GM19397 (cell line): ENCODE measurements at regions not wholly inside any gene's neighbourhood (a gene's known extent, or its start where the extent isn't known, plus 50 kb on each side); places are given as distances from the start of the nearest gene placed in this dataset.
"Not testable (repeated sequence)": the region's sequence is repeated elsewhere in the genome, so short reads cannot be mapped to it uniquely, and the experiment has no call there.

Source experiments
- ATAC-seq: cut with Tn5 transposase; IDR thresholded peaks from one replicate; pipeline ENCODE4 v1.9.1; 2021; ENCODE audit warnings: mild to moderate bottlenecking, moderate library complexity; ENCODE audit not compliant: unreplicated experiment

DNA sequence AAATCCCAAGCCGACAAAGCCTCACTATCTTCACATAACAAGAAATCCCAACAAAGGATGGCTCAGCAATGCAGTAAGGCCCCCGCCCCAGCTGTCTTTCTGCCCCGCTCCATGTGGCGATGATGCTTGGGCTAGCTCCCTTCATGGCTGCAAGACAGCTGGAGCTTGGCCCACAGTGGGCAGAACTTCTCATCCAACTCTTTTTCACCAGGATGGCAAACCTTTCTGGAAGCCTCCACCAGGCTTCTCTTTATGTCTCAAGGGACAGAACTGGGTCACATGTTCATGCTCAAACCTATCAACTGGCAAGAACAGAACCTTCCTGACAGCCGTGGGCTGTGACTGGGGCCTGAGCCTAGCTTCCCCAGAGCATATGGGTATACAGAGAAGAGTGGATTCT lies 260.5 kb upstream of the MKLN1 start:
- ATAC-seq = no peak

DNA sequence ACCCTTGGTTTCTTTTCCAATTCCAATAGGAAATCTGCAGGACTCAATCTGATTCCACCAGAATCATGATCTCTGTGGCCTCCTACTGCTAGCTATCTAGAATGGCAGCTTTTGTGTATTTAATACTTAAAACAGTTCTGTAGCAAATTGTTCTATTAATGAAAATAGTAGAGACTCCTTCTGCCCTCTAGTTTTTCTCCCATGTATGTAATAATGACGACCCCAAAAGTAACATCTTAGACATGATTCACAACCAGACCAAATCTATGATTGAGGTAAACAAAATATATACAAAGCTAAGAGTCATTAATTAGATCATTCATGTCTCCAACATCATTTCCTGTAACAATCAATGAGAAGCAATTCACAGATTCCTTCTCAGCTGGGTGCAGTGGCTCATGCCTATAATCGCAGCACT lies 259.1 kb upstream of the MKLN1 start:
- ATAC-seq = no peak

DNA sequence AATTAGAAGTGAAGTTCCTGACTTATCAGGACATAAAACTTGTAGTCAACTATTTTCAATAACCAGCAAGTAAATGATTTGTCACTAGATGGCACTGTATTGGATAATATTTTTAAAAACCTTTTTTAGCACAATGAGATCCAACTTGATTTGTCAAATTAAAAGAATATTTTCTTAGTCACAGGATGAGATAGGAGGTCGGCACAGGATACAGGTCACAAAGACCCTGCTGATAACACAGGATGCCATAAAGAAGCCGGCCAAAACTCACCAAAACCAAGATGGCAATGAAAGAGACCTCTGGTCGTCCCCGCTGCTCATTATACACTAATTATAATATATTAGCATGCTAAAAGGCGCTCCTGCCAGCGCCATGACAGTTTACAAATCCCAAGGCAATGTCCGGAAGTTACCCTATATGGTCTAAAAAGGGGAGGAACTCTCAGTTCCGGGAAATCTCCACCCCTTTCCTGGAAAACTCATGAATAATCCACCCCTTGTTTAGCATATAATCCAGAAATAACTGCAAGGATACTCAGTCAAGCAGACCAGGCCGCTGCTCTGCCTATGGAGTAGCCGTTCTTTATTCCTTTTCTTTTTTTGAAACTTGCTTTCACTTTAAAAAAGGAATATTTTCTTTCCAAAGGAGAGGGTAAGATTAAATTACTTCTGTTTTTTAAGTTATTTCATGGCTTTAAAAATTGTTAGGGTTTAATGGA lies 255.7 kb upstream of the MKLN1 start:
- no peak for ATAC-seq

- ATAC-seq = no peak
Measured at GRCh38 chr7:131072505-131073091, 255.1 kb upstream of the MKLN1 start.

- ATAC-seq = no peak
Measured at GRCh38 chr7:131074043-131074442, 253.6 kb upstream of the MKLN1 start.

DNA sequence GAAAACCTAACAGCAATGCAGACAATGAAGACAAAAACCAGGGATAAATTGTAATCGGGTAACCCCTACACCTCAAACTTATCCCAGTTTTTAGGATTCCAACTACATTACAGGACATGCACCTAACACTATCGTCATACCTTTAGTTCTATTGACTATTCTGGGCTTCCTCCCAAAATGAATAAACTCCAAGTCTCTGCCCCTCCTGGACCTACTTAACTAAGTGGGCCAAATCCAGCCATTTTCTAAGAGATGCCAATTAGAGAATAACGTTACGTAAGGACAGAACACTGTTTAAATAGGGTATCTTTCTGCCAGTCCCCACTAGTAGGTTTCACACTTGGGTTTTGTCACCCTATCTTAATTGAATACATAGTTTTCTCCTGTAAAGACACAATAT lies 253.1 kb upstream of the MKLN1 start:
- no peak for ATAC-seq

- no peak for ATAC-seq
Measured at GRCh38 chr7:131075406-131075805, 252.3 kb upstream of the MKLN1 start.

DNA sequence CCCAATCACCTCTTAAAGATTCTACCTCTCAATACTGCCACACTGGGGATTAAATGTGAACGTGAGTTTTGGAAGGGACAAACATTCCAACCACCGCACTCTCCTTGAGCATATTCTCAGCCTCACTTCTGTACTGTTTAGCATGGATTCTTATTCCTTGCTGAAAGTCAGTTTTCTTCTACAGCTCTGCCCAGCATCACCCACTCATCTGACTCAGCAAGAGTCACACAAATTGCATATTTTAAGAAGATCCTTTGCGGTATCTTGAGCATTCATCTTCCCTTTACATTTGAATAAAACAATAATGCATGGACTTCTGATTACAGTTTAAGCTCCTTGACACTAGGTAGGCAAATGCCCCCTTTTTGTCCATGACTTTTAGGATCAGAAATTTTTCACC lies 251.6 kb upstream of the MKLN1 start:
- ATAC-seq = no peak

GRCh38 chr7:131076711-131077181 lies 250.9 kb upstream of the MKLN1 start:
- no peak for ATAC-seq

DNA sequence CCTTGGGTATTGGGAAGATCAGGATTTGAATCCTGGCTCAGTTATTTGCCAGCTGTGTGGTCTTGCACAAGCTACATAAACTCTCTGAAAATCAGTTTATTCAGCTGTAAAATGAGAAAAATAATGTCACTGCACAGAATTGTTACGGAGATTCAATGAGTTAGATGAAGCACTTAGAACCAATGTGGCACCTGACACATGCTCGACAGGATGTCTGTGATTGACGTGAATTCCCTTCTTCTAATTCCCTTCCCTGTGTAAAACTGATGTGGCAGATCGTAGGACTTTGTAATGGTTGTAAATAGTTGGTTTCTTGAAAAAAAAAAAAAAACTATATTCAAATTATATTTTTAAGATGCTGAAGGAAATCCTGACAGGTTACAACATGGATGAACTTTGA lies 249.9 kb upstream of the MKLN1 start:
- ATAC-seq = no peak

DNA sequence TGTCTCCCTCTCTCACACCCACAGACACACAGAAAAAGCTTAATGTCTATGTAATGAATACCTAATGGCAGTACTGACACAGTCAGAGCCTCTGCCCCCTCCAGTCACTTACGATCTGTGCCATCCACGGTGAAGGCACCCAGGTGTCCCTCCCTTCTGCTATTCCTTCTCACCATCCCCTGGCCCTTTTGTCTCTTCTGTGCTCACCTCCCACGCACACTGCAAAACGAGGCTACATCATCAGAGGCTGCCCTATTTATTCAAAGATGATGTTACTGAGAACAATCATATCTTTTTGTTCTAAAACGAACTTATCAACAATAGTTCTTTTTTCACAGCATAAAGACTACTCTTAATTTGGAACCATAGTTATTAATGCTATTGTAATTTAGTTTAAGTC lies 246.9 kb upstream of the MKLN1 start:
- ATAC-seq = no peak

DNA sequence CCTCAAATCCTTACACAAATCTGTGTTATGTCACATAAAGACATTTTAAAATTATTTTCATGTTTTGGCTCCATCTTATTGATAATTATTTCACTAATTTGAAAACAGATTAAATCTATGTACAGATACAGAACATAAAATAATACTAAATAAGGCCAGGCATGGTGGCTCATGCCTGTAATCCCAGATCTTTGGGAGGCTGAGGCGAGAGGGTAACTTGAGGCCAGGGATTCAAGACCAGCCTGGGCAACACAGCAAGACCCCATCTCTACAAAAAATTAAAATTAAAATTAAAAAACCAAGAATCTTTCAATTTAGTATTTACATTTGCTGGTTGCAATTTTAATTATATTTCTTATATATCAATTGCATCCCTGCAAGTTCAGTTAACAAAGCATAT lies 246.4 kb upstream of the MKLN1 start:
- ATAC-seq = no peak

GRCh38 chr7:131083781-131084180 lies 243.9 kb upstream of the MKLN1 start:
- ATAC-seq = no peak

DNA sequence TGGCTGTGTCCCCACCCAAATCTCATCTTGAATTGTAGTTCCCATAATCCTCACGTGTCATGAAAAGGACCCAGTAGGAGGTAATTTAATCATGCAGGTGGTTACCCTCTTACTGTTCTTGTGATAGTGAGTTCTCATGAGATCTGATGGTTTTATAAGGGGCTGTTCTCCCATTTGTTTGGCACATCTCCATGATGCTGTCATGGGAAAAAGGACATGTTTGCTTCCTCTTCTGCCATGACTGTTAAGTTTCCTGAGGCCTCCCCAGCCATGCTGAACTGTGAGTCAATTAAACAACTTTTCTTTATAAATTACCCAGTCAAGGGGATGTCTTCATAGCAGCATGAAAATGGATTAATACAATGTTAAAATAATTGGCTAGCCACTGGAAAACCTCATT lies 243.3 kb upstream of the MKLN1 start:
- ATAC-seq = not testable (repeated sequence)

DNA sequence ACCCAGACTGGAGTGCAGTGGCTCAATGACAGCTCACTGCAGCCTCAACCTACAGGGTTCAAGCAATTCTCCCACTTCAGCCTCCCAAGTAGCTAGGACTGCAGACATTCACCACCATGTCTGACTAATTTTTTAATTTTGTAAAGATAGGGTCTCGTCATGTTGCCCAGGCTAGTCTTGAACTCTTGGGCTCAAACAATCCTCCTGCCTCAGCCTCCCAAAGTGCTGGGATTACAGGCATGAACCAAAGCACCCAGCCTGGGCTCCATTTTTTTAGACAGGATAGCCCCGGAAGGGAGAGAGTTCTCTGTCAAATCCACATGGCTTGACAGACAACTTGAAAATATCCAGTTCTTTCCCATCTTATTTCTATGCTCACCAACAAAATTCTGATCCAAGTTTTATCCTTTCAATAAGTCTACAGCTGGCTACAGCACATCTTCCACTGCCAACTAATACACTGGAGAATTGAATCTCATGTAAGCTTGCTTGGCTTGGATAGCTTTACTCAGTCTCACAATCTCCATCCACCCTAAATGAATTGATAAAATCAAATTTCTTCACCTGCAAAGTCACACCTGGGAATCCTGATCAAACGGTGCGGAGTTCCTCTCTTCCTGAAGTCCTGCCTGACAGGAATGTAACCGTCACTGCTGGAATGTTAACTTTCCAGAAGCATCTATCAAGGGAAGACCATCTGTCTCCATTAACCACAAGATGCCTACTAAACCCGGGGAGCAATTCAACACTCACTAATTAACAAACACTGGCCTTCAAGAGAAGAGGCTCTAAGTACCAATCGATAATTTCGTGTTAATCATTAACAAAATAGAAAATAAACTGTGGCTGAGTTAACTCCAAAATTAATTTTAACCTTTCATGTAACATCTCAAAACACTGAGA lies 239.7 kb upstream of the MKLN1 start:
- no peak for ATAC-seq

DNA sequence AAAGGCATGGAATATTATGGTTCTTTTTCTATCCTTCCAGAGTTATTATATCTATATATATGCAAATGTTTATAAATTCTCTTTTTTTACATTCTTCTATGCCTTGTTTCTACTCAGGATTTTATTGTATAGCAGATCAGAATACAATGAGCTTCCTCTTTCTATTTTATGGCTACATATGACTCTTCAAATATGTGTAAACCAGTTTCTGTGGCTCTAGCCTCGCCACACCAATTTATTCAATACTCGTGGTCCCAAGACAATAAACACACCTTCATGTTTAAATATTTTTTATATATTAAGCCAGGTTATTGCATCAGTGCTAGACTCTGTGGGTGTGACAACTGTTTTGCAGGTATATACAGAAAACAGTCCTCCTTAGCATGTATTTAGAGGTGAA lies 237.5 kb upstream of the MKLN1 start:
- ATAC-seq = no peak

DNA sequence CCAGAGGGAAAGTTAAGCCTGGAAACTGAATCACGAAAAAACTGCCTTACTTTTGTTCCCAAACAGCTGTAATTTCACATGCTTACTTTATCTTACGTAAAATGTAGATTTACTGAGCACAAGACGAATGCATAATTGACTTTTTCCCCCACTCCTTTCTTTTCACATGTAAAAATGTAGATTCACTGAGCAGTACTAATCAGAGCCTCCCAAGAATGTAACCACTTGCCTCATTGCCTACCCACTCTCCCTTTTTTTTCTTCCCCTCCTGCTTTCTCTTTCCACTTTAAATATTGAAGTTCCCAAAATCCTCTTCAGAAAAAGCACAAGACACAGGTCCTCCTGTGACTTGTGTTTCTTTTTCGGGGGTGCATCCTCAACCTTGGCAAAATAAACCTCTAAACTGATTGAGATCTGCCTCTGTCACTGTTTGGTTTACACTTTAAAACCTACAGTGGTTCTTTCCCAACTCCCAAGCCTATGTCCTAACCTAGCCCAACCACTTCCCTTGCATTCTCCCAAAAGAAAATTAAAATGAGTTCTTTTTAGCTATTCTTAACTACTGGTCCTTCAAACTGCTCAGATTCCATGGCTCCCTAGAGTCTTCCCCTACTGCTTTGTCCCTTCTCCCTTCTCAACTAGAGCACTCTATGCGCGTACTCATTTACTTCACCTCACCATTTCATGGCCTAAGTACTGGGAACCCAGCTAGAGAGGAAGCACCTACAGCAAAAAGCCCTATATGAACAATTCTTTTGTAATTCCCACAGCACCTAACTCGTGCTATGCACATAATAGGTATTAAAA lies 236.6 kb upstream of the MKLN1 start:
- ATAC-seq = no peak

DNA sequence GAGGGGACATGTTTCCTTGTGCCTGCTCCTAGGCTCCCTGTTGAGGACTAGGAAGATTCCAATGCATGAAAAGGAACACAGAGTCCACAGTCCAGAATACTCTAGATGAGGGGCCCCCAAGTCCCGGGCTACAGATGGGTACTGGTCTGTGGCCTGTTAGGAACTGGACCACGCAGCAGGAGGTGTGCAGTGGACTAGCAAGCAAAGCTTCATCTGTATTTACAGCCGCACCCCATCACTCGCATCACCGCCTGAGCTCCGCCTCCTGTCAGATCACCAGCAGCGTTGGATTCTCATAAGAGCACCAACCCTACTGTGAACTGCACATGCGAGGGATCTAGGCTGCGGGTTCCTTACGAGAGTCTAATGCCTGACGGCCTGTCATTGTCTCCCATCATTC lies 233.0 kb upstream of the MKLN1 start:
- ATAC-seq = no peak

DNA sequence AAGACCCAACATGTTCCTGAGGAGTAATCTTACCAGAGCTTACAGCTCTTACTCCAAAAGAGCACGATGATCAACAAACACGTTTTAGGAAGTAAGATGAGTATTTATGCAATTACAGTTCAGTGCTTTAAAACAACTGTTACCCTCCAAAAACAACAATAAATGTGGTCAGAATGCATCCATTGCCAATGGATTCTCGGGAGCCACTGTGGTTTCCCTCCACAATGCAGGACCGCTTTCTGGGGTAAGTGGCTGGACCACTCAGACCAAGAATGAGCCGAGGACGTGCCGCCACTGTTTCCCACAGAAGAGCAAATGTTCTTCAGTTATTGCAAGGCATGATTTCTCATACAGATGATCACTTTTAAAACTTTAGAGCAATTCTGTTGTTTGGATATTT lies 232.3 kb upstream of the MKLN1 start:
- ATAC-seq = no peak

- ATAC-seq = no peak
Measured at GRCh38 chr7:131096267-131096927, 231.3 kb upstream of the MKLN1 start.
